ENCODE measurements at regions not wholly inside any gene's neighbourhood (a gene's known extent, or its start where the extent isn't known, plus 50 kb on each side); places are given as distances from the start of the nearest gene placed in this dataset.

DNA sequence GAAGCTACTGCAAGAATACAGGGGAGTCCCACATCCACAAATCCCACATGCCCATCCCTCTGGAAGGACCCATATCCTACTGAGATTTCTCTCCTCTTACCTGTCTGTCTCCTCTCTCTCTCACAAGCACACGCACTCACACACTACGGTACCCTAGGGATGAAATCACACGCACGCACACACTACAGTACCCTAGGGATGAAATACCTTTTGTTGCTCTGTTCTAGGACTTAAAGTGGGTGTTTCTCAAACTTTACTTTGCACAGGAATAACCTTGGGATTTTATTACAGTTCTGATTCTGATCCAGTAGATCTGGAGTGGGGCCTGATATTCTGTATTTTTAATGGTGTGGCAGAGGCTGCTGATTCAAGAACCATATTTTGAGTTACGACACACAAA lies 622.2 kb upstream of the ZNF385D start:
- no peaks in the 10 kb centered on the region for H3K9me3 Mint-ChIP-seq
- Histone ChIP-seq H3K18ac (ENCODE audit: insufficient read length, low read depth, low read length) (no peak overlapping the region), H2BK15ac (ENCODE audit: low read depth, low read length) (no peak overlapping the region), H3K9me3 (ENCODE audit: control insufficient read depth, low read depth, low read length) (no peaks in the 10 kb centered on the region), H3K23me2 (ENCODE audit: insufficient read length, low read depth, low read length, poor library complexity, severe bottlenecking) (peaks cover 6% of the 10 kb centered on the region), H2BK12ac (ENCODE audit: insufficient read length, low read depth, low read length) (no peak overlapping the region), H3T11ph (ENCODE audit: low read length) (no peak overlapping the region), H3K4ac (ENCODE audit: low read depth, low read length) (no peak overlapping the region), H3K27ac (ENCODE audit: insufficient read length, low read depth, low read length) (no peak overlapping the region), H2BK5ac (ENCODE audit: insufficient read length, low read length) (no peak overlapping the region), H2BK20ac (ENCODE audit: low read depth, low read length, poor library complexity, severe bottlenecking) (no peak overlapping the region), H4K91ac (ENCODE audit: insufficient read length, low read depth, low read length) (no peak overlapping the region), H3K56ac (ENCODE audit: insufficient read length, low read depth, low read length) (no peak overlapping the region), H3K79me2 (ENCODE audit: insufficient read depth, low read length) (no peaks in the 10 kb centered on the region), H3K27me3 (ENCODE audit: insufficient read depth, low read length) (peaks cover 12% of the 10 kb centered on the region; the same call in 1 of the 2 replicates), H4K20me1 (ENCODE audit: control insufficient read depth, insufficient read depth, insufficient read length) (no peaks in the 10 kb centered on the region), H2AFZ (ENCODE audit: low read length) (no peak overlapping the region), H3K4me2 (ENCODE audit: insufficient read depth, insufficient read length, low read length) (peak overlapping the region; percentile 17), H4K5ac (ENCODE audit: insufficient read length, low read depth, low read length) (no peak overlapping the region), H3K4me1 (ENCODE audit: insufficient read depth, low read length) (no peaks in the 10 kb centered on the region), H2AK5ac (ENCODE audit: insufficient read length, low read length) (no peak overlapping the region), H2BK120ac (ENCODE audit: low read depth, low read length, poor library complexity, severe bottlenecking) (no peak overlapping the region), H3K79me1 (ENCODE audit: insufficient read depth, low read depth, low read length, poor library complexity, severe bottlenecking) (no peaks in the 10 kb centered on the region), H3K23ac (ENCODE audit: insufficient read length, low read depth, low read length) (no peak overlapping the region), H3K14ac (ENCODE audit: insufficient read depth, low read length) (no peak overlapping the region), H3K9ac (ENCODE audit: extremely low read depth, insufficient read length, low read length) (no peak overlapping the region), H4K8ac (replicated peaks; ENCODE audit: insufficient read length, low read depth, low read length) (no peak overlapping the region)
- no CpG with 5 or more reads among the region's 5 CpGs for WGBS (ENCODE audit: extremely low coverage, insufficient read length, low lambda C conversion rate)
- no peak overlapping the region for H3K27ac Mint-ChIP-seq
- peaks cover 61% of the 10 kb centered on the region for H3K27me3 Mint-ChIP-seq (ENCODE audit: low read depth)
- peaks cover 20 to 23% of the 10 kb centered on the region in 2 experiments for H3K4me1 Mint-ChIP-seq
- no peak for TF ChIP-seq CTCF (conservative IDR thresholded peaks at IDR 0.05)
- DNase-seq = no peak
- peak overlapping the region; percentile 66 to 80 for H3K4me3 Mint-ChIP-seq
- peaks cover 0 to 2% (median 0%) of the 10 kb centered on the region in 3 experiments; a peak in 2 of 7 replicates for H3K36me3 Mint-ChIP-seq (ENCODE audit: insufficient read depth in 1 of 3, low read depth in 3 of 3)
